ENCODE measurements at regions not wholly inside any gene's neighbourhood (a gene's known extent, or its start where the extent isn't known, plus 50 kb on each side); places are given as distances from the start of the nearest gene placed in this dataset.
A peak's percentile ranks its signal among the peaks of the same experiment; 100 is the strongest.

DNA sequence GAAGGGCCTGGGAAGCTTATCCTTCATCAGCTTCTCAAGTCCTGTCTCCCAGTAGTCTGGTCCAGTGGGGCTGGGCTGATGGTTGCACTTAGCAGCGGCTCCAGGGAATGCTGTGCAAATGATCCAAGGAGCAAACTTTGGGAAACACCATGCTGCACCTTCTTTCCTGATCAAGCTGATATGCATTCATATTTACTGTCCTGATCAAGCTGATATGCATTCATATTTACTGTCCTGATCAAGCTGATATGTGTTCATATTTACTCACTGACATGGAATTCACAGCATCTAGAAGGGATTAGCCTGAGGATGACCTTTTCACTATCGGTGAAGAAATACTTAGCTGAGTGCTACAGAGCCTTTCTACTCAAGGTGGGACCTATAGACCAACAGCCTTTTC is 330.7 kb downstream of the BMPER start:
- TF ChIP-seq, protein P1, sequence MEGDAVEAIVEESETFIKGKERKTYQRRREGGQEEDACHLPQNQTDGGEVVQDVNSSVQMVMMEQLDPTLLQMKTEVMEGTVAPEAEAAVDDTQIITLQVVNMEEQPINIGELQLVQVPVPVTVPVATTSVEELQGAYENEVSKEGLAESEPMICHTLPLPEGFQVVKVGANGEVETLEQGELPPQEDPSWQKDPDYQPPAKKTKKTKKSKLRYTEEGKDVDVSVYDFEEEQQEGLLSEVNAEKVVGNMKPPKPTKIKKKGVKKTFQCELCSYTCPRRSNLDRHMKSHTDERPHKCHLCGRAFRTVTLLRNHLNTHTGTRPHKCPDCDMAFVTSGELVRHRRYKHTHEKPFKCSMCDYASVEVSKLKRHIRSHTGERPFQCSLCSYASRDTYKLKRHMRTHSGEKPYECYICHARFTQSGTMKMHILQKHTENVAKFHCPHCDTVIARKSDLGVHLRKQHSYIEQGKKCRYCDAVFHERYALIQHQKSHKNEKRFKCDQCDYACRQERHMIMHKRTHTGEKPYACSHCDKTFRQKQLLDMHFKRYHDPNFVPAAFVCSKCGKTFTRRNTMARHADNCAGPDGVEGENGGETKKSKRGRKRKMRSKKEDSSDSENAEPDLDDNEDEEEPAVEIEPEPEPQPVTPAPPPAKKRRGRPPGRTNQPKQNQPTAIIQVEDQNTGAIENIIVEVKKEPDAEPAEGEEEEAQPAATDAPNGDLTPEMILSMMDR (IDR thresholded peaks at IDR 0.05) = no peak
- 80% methylated on average over 1 of the region's 2 CpGs for WGBS (ENCODE audit: insufficient coverage)
- Mint-ChIP-seq H3K36me3 (no peaks in the 10 kb centered on the region), H3K27me3 (ENCODE audit: low read depth in 3 of 3) (no peaks in the 10 kb centered on the region), H3K27ac (no peak overlapping the region), H3K9me3 (peaks cover 4 to 15% (median 8%) of the 10 kb centered on the region in 7 donors), H3K4me3 (no peak overlapping the region), H3K4me1 (no peaks in the 10 kb centered on the region)
- H3K36me3 ChIP-seq (replicated peaks in 1 of 2; ENCODE audit: control insufficient read depth in 1 of 2, insufficient read depth in 2 of 2, low read length in 2 of 2) = no peaks in the 10 kb centered on the region
- H3K4me1 ChIP-seq (ENCODE audit: control insufficient read depth in 1 of 2, insufficient read depth in 2 of 2, low read length in 2 of 2) = no peaks in the 10 kb centered on the region
- no peaks in the 10 kb centered on the region for H4K20me1 ChIP-seq (ENCODE audit: insufficient read depth, low read length)
- intact Hi-C loops (cut with micrococcal nuclease) = no loop called here
- no peak overlapping the region for H3K4me2 ChIP-seq (replicated peaks; ENCODE audit: extremely low read depth, low read length, poor library complexity, severe bottlenecking)
- H3K9me3 ChIP-seq (replicated peaks in 1 of 2; ENCODE audit: control insufficient read depth in 1 of 2, insufficient read depth in 1 of 2, low read length in 2 of 2) = peaks cover 0 to 15% of the 10 kb centered on the region in 2 donors
- DNase-seq = no peak
- H3K4me3 ChIP-seq (replicated peaks in 1 of 3; ENCODE audit: low read depth in 2 of 3, low read length in 3 of 3) = no peak overlapping the region
- no peak overlapping the region for H3K27ac ChIP-seq (ENCODE audit: low read depth in 1 of 2, low read length in 2 of 2)
- H3K79me2 ChIP-seq (ENCODE audit: insufficient read depth, low read length) = no peaks in the 10 kb centered on the region
- no peak overlapping the region for H2AFZ ChIP-seq (ENCODE audit: insufficient read depth, low read depth, low read length, poor library complexity, severe bottlenecking)
- H3K27me3 ChIP-seq (ENCODE audit: control insufficient read depth in 2 of 2, insufficient read depth in 2 of 2, low read length in 2 of 2) = no peaks in the 10 kb centered on the region
- no peak overlapping the region for H3K9ac ChIP-seq (ENCODE audit: insufficient read depth, low read length, poor library complexity, severe bottlenecking)

DNA sequence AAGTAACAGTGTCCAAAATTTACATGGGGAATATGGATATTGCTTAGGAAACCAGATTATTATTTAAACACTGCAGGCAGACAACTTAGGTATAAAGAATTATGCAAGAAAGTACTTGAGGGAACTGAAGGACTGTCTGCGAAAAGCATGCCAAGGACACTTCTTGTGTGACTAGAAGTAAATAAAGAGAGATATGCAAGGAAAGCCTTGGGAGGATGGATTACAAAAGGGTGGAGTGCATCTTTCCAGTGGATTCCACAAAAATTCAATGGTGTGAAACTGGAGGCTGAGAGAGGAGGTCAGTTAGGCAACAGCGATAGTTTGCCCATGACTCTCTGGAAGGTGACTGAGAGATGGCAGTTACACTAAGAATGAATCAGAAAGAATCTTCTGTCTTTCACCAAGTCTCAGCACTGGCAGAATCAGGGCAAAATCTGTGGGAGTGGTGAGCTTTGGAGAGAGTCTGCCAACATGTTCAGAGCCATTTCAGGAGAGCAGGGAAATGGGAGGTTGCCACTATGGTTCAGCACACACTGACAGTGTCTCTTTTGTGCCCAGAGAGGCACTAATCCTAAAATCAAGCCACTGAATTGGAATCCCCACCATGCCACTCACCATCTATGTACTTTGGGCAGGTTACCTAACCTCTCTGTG is 331.6 kb downstream of the BMPER start:
- Histone ChIP-seq H3K27ac (ENCODE audit: low read depth in 1 of 2, low read length in 2 of 2) (no peak overlapping the region), H2AFZ (ENCODE audit: insufficient read depth, low read depth, low read length, poor library complexity, severe bottlenecking) (no peak overlapping the region), H4K20me1 (ENCODE audit: insufficient read depth, low read length) (no peaks in the 10 kb centered on the region), H3K36me3 (replicated peaks in 1 of 2; ENCODE audit: control insufficient read depth in 1 of 2, insufficient read depth in 2 of 2, low read length in 2 of 2) (no peaks in the 10 kb centered on the region), H3K9ac (ENCODE audit: insufficient read depth, low read length, poor library complexity, severe bottlenecking) (no peak overlapping the region), H3K27me3 (ENCODE audit: control insufficient read depth in 2 of 2, insufficient read depth in 2 of 2, low read length in 2 of 2) (no peaks in the 10 kb centered on the region), H3K4me2 (replicated peaks; ENCODE audit: extremely low read depth, low read length, poor library complexity, severe bottlenecking) (no peak overlapping the region), H3K9me3 (replicated peaks in 1 of 2; ENCODE audit: control insufficient read depth in 1 of 2, insufficient read depth in 1 of 2, low read length in 2 of 2) (peaks cover 0 to 15% of the 10 kb centered on the region in 2 donors), H3K79me2 (ENCODE audit: insufficient read depth, low read length) (no peaks in the 10 kb centered on the region), H3K4me3 (replicated peaks in 1 of 3; ENCODE audit: low read depth in 2 of 3, low read length in 3 of 3) (no peak overlapping the region), H3K4me1 (ENCODE audit: control insufficient read depth in 1 of 2, insufficient read depth in 2 of 2, low read length in 2 of 2) (no peaks in the 10 kb centered on the region)
- peaks cover 4 to 15% (median 8%) of the 10 kb centered on the region in 7 donors for H3K9me3 Mint-ChIP-seq
- H3K36me3 Mint-ChIP-seq = no peaks in the 10 kb centered on the region
- no peaks in the 10 kb centered on the region for H3K27me3 Mint-ChIP-seq (ENCODE audit: low read depth in 3 of 3)
- H3K27ac Mint-ChIP-seq = peak overlapping the region in 1 of 7 donors; percentile 2
- intact Hi-C loops (cut with micrococcal nuclease) = no loop called here
- no peak for DNase-seq
- no peak overlapping the region for H3K4me3 Mint-ChIP-seq
- TF ChIP-seq, protein P1 (IDR thresholded peaks at IDR 0.05) = no peak
- no peaks in the 10 kb centered on the region for H3K4me1 Mint-ChIP-seq
- WGBS (ENCODE audit: insufficient coverage) = 92% methylated on average over 1 of the region's 2 CpGs
